ENCODE measurements at regions not wholly inside any gene's neighbourhood (a gene's known extent, or its start where the extent isn't known, plus 50 kb on each side); places are given as distances from the start of the nearest gene placed in this dataset.

DNA sequence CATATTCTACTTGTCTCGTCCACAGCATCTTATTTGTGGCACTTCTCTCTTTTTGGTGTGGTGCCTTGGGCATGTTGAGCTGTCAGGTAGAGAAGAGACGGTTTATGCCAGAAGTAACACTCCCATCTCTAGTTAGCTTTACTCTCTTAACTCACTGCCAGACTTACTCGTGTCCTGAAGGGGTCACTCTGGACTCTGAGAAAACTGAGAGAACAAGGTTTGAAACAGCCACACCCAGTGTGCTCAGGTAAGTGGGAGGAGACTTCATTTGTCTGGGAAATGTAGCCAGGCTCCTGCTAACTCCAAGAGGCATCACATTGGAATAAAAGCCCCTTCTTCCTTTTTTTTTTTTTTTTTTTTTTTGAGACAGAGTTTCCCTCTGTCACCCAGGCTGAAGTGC is 360.8 kb downstream of the QKI start:
- no peak overlapping the region for H3K4me2 ChIP-seq (ENCODE audit: unreplicated experiment)
- no peak overlapping the region for H3K4me3 ChIP-seq
- no peak overlapping the region for H3K27ac ChIP-seq
- no peak overlapping the region for H3K9ac ChIP-seq
- H2AFZ ChIP-seq = no peak overlapping the region
- no peaks in the 10 kb centered on the region for H3K27me3 ChIP-seq (replicated peaks; ENCODE audit: insufficient read depth)
- H3K9me3 ChIP-seq (ENCODE audit: low read depth) = no peaks in the 10 kb centered on the region
- H3F3A ChIP-seq (ENCODE audit: insufficient read depth) = no peaks in the 10 kb centered on the region
- WGBS, 2 experiments (ENCODE audit: low coverage in 1 of 2, low lambda C conversion rate in 2 of 2, missing lambda C conversion rate in 2 of 2) = 35 to 52% methylated on average over 3 of the region's 3 CpGs
- no peaks in the 10 kb centered on the region for H3K36me3 ChIP-seq (ENCODE audit: low read depth)
- no peaks in the 10 kb centered on the region for H3K9me2 ChIP-seq (ENCODE audit: insufficient read depth)
- no peaks in the 10 kb centered on the region for H3K79me2 ChIP-seq (ENCODE audit: insufficient read depth)
- TF ChIP-seq EZH2phosphoT487 (IDR thresholded peaks at IDR 0.05; ENCODE audit: insufficient read depth, low read depth) = no peak
- no peak for TF ChIP-seq EZH2 (IDR thresholded peaks at IDR 0.05; ENCODE audit: insufficient read depth, poor library complexity, severe bottlenecking)
- H4K20me1 ChIP-seq (ENCODE audit: insufficient read depth) = no peaks in the 10 kb centered on the region
- in situ Hi-C loops (cut with MboI) = no loop called here
- no peaks in the 10 kb centered on the region for H3K4me1 ChIP-seq (ENCODE audit: insufficient read depth)
- no peak for DNase-seq

DNA sequence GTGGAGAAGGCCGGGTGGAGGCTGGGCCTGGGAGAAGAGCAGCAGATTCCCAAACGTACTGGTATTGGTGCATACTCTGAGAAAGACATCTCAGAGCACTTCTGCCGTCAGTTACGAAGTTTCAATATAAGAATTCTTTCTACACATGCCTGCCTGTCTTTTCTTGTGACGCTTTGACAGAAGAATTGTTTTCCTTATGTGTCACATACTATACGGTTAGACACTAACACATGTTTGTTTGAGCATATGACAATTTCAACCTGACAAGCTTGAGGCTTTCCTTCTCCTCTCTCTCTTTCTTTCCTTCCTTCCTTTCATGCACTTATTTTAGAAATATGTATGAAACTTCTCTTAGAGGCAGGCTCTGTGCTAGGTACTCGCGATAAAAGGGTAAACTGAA is 360.0 kb downstream of the QKI start:
- Histone ChIP-seq H4K20me1 (ENCODE audit: insufficient read depth) (no peaks in the 10 kb centered on the region), H3K79me2 (ENCODE audit: insufficient read depth) (no peaks in the 10 kb centered on the region), H3K4me3 (no peak overlapping the region), H3K4me2 (ENCODE audit: unreplicated experiment) (no peak overlapping the region), H3F3A (ENCODE audit: insufficient read depth) (no peaks in the 10 kb centered on the region), H3K9ac (no peak overlapping the region), H3K27ac (no peak overlapping the region), H3K9me3 (ENCODE audit: low read depth) (no peaks in the 10 kb centered on the region), H3K4me1 (ENCODE audit: insufficient read depth) (no peaks in the 10 kb centered on the region), H3K9me2 (ENCODE audit: insufficient read depth) (no peaks in the 10 kb centered on the region), H3K27me3 (replicated peaks; ENCODE audit: insufficient read depth) (no peaks in the 10 kb centered on the region), H3K36me3 (ENCODE audit: low read depth) (no peaks in the 10 kb centered on the region), H2AFZ (no peak overlapping the region)
- 69 to 70% methylated on average over 8 of the region's 8 CpGs for WGBS, 2 experiments (ENCODE audit: low coverage in 1 of 2, low lambda C conversion rate in 2 of 2, missing lambda C conversion rate in 2 of 2)
- DNase-seq = no peak
- in situ Hi-C loops (cut with MboI) = no loop called here
- TF ChIP-seq EZH2 (IDR thresholded peaks at IDR 0.05; ENCODE audit: insufficient read depth, poor library complexity, severe bottlenecking) (no peak), EZH2phosphoT487 (IDR thresholded peaks at IDR 0.05; ENCODE audit: insufficient read depth, low read depth) (no peak)

DNA sequence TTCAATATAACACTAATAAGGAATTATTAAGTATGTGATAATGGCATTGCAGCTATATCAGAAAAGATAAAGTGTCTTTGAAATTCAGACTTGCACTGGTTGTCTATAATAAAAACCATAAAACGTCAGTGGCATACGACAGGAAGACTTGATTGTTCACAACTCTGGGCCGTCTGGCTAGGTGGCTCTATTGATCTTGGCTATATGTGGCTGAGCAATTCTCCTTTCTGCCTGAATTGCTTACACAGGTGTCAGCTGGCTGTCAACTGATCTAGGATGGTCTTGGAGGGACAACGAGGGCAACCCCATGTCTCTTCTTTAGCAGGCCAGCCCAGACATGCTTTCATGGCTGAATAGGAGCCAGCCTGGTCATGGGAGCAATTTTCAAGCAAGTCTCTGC is 359.1 kb downstream of the QKI start:
- H3K9ac ChIP-seq = no peak overlapping the region
- no peak overlapping the region for H2AFZ ChIP-seq
- TF ChIP-seq EZH2 (IDR thresholded peaks at IDR 0.05; ENCODE audit: insufficient read depth, poor library complexity, severe bottlenecking) = no peak
- TF ChIP-seq EZH2phosphoT487 (IDR thresholded peaks at IDR 0.05; ENCODE audit: insufficient read depth, low read depth) = no peak
- H3K79me2 ChIP-seq (ENCODE audit: insufficient read depth) = no peaks in the 10 kb centered on the region
- no peaks in the 10 kb centered on the region for H3K9me2 ChIP-seq (ENCODE audit: insufficient read depth)
- 56 to 62% methylated on average over 4 of the region's 4 CpGs for WGBS, 2 experiments (ENCODE audit: low coverage in 1 of 2, low lambda C conversion rate in 2 of 2, missing lambda C conversion rate in 2 of 2)
- in situ Hi-C loops (cut with MboI) = no loop called here
- H3K4me1 ChIP-seq (ENCODE audit: insufficient read depth) = no peaks in the 10 kb centered on the region
- H3K36me3 ChIP-seq (ENCODE audit: low read depth) = no peaks in the 10 kb centered on the region
- no peak for DNase-seq
- no peaks in the 10 kb centered on the region for H3F3A ChIP-seq (ENCODE audit: insufficient read depth)
- no peaks in the 10 kb centered on the region for H3K9me3 ChIP-seq (ENCODE audit: low read depth)
- H3K4me3 ChIP-seq = no peak overlapping the region
- no peaks in the 10 kb centered on the region for H3K27me3 ChIP-seq (replicated peaks; ENCODE audit: insufficient read depth)
- no peak overlapping the region for H3K4me2 ChIP-seq (ENCODE audit: unreplicated experiment)
- H4K20me1 ChIP-seq (ENCODE audit: insufficient read depth) = no peaks in the 10 kb centered on the region
- H3K27ac ChIP-seq = no peak overlapping the region

DNA sequence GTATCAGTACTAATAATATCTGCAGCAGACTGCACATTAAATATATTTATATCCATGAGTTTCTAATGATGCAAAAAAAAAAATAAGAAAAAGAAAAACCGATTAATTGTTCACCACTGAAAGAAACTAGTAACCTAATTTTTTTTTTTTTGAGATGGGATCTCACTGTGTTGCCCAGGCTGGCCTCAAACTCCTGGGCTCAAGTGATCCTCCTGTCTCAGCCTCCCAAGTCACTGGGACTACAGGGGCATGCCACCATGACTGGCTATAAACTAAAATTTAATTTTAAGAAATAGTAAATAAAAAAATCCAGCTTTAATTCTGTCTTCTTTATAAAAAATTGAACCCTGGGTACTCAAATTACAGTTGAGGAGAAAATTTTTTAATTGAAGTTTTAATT is 358.2 kb downstream of the QKI start:
- Histone ChIP-seq H3K4me3 (no peak overlapping the region), H3K9me2 (ENCODE audit: insufficient read depth) (no peaks in the 10 kb centered on the region), H3F3A (ENCODE audit: insufficient read depth) (no peaks in the 10 kb centered on the region), H3K4me2 (ENCODE audit: unreplicated experiment) (no peak overlapping the region), H3K27me3 (replicated peaks; ENCODE audit: insufficient read depth) (no peaks in the 10 kb centered on the region), H3K27ac (no peak overlapping the region), H3K9ac (no peak overlapping the region), H3K79me2 (ENCODE audit: insufficient read depth) (no peaks in the 10 kb centered on the region), H3K4me1 (ENCODE audit: insufficient read depth) (no peaks in the 10 kb centered on the region), H3K9me3 (ENCODE audit: low read depth) (no peaks in the 10 kb centered on the region), H2AFZ (no peak overlapping the region), H3K36me3 (ENCODE audit: low read depth) (no peaks in the 10 kb centered on the region), H4K20me1 (ENCODE audit: insufficient read depth) (no peaks in the 10 kb centered on the region)
- TF ChIP-seq EZH2phosphoT487 (IDR thresholded peaks at IDR 0.05; ENCODE audit: insufficient read depth, low read depth) = no peak
- no peak for TF ChIP-seq EZH2 (IDR thresholded peaks at IDR 0.05; ENCODE audit: insufficient read depth, poor library complexity, severe bottlenecking)
- in situ Hi-C loops (cut with MboI) = no loop called here
- DNase-seq = no peak
- 18 to 22% methylated on average over 1 of the region's 1 CpG for WGBS, 2 experiments (ENCODE audit: low coverage in 1 of 2, low lambda C conversion rate in 2 of 2, missing lambda C conversion rate in 2 of 2)

DNA sequence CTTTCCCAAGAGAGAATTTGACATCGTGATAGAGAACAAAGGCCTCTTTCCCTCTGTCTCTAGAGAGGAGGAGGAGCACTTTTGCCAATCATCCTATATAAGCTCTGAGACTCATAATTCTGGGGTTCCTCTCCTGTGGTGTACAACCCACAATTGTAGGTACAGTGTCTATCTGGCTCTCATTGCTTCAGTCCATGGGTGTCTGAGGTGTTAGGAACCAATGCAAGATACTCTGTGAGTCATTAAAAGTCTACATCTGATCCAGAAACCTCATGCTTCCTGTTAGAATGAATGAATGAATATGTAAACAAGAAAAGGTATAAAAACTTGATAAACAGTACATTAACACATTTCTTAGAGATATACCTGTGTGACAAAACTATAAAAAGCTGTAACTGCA is 356.7 kb downstream of the QKI start:
- Histone ChIP-seq H3K79me2 (ENCODE audit: insufficient read depth) (no peaks in the 10 kb centered on the region), H3K27me3 (replicated peaks; ENCODE audit: insufficient read depth) (no peaks in the 10 kb centered on the region)
- in situ Hi-C loops (cut with MboI) = no loop called here

More for the DNA sequence above, 356.7 kb downstream of the QKI start:
- Histone ChIP-seq H3F3A (ENCODE audit: insufficient read depth) (no peaks in the 10 kb centered on the region), H3K9me2 (ENCODE audit: insufficient read depth) (no peaks in the 10 kb centered on the region), H3K4me1 (ENCODE audit: insufficient read depth) (no peaks in the 10 kb centered on the region), H2AFZ (no peak overlapping the region), H3K4me3 (no peak overlapping the region), H3K4me2 (ENCODE audit: unreplicated experiment) (no peak overlapping the region), H3K9ac (no peak overlapping the region), H3K27ac (no peak overlapping the region), H3K36me3 (ENCODE audit: low read depth) (no peaks in the 10 kb centered on the region), H4K20me1 (ENCODE audit: insufficient read depth) (no peaks in the 10 kb centered on the region), H3K9me3 (ENCODE audit: low read depth) (no peaks in the 10 kb centered on the region)
- DNase-seq = no peak
- TF ChIP-seq EZH2 (IDR thresholded peaks at IDR 0.05; ENCODE audit: insufficient read depth, poor library complexity, severe bottlenecking) (no peak), EZH2phosphoT487 (IDR thresholded peaks at IDR 0.05; ENCODE audit: insufficient read depth, low read depth) (no peak)
- 88 to 100% methylated on average over 1 of the region's 1 CpG for WGBS, 2 experiments (ENCODE audit: low coverage in 1 of 2, low lambda C conversion rate in 2 of 2, missing lambda C conversion rate in 2 of 2)
